ENCODE measurements at regions not wholly inside any gene's neighbourhood (a gene's known extent, or its start where the extent isn't known, plus 50 kb on each side); places are given as distances from the start of the nearest gene placed in this dataset.

- TF ChIP-seq CTCF (IDR thresholded peaks at IDR 0.05), result no peak
- H3K27ac ChIP-seq, result peak overlapping the region; percentile 84 to 85
- H3K4me3 ChIP-seq, result peak overlapping the region; percentile 53
- DNase-seq (ENCODE audit: low spot score), result no peak
These were observed 136.4 kb upstream of the IL12A start for GRCh38 chr3:159852266-159852665.

GRCh38 chr3:159852821-159853505, 135.7 kb upstream of the IL12A start:
- peak overlapping the region; percentile 84 to 85 for H3K27ac ChIP-seq
- TF ChIP-seq CTCF (IDR thresholded peaks at IDR 0.05), result no peak
- DNase-seq (ENCODE audit: low spot score), result peak; percentile 80
- H3K4me3 ChIP-seq, result peak overlapping the region; percentile 53

DNA sequence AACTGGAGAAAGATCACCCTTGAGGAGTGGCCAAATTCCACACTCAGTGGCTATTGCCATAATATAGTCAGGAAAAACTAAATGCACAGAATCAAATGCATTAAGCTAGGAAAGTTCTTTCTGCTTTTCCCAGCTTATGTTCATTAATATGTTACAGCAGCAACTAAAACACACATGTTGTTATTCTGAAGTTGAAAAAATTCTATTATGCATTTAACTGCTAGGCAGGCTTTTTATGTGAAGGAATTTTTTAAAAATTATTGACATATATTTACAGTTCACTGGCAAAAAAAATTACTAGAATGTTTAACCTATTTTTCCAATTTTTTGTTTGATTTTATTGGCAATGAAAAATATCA, 135.2 kb upstream of the IL12A start:
- TF ChIP-seq CTCF (IDR thresholded peaks at IDR 0.05), result no peak
- peak overlapping the region; percentile 53 for H3K4me3 ChIP-seq
- no peak for DNase-seq (ENCODE audit: low spot score)
- H3K27ac ChIP-seq, result peak overlapping the region; percentile 84 to 85

- Histone ChIP-seq H3K4me3 (peak overlapping the region; percentile 63), H3K27ac (peak overlapping the region; percentile 78 to 84)
- DNase-seq (ENCODE audit: low spot score), result no peak
- no peak for TF ChIP-seq CTCF (IDR thresholded peaks at IDR 0.05)
These were observed 134.0 kb upstream of the IL12A start for GRCh38 chr3:159854500-159855124.

GRCh38 chr3:159855599-159856346, 132.9 kb upstream of the IL12A start:
- no peak for DNase-seq (ENCODE audit: low spot score)
- peak overlapping the region in 1 of 2 donors; percentile 39 for H3K27ac ChIP-seq
- no peak overlapping the region for H3K4me3 ChIP-seq
- TF ChIP-seq CTCF (IDR thresholded peaks at IDR 0.05), result no peak

DNA sequence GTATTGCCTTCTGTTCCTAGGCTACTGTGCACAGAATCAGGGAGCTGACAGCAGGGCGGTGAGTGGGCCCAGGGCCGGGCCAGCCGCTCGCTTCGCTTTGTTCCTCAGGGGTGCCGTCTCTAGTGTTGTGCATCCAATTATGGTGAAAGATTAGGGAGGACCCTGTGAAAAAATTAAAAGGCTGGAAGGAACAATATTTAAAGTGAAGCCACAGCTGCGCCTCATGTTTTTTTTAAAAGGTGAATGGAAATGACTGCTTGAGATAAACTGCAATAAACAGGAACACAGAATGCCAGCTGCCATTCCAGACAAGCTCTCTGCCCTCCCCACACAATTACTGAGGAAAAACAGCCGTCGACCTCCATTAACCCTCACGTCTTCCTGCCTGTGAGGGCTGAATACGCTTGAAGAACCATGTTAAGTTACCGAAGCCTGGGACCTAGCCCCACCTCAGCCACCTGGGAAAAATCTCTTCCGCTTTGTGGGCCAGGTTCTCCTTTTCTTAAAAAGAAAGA, 132.0 kb upstream of the IL12A start:
- H3K4me3 ChIP-seq, result no peak overlapping the region
- H3K27ac ChIP-seq, result no peak overlapping the region
- DNase-seq (ENCODE audit: low spot score), result no peak
- TF ChIP-seq CTCF (IDR thresholded peaks at IDR 0.05), result no peak

All from coronary artery (tissue), 2 donors.